SHP77 (cell line): ENCODE measurements at regions not wholly inside any gene's neighbourhood (a gene's known extent, or its start where the extent isn't known, plus 50 kb on each side); places are given as distances from the start of the nearest gene placed in this dataset.
"Not testable (repeated sequence)": the region's sequence is repeated elsewhere in the genome, so short reads cannot be mapped to it uniquely, and the experiment has no call there.

ENCODE experiments used
- DNase-seq, 2 experiments: peaks; one replicate each; lab custom pipeline; 2025; lab: John Stamatoyannopoulos, UW

- DNase-seq, result no peak
These were observed 339.1 kb downstream of the PTPRC start for GRCh38 chr1:198977909-198978308.

- no peak for DNase-seq
These were observed 339.7 kb downstream of the PTPRC start for GRCh38 chr1:198978523-198978922.

DNA sequence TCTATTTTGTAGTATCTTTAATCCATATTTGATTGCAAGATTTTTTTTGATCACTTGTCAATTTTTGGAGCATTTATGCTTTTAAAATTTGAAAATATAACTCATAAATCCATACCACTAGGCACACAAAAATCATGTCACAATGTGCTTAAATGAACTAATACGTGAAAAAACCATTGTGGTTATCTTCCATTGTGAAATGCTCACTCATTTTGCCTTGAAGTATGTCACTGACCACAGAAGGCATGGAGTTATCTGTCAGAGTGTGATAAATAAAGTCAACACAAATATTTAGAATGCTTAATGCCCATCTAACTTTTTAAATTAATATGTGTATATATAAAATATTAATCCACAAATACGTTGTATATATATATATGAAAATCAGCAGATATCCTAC, 347.2 kb downstream of the PTPRC start:
- no peak for DNase-seq

GRCh38 chr1:198986442-198986841, 347.6 kb downstream of the PTPRC start:
- DNase-seq, result no peak

- DNase-seq, result no peak
These were observed 363.8 kb downstream of the PTPRC start for GRCh38 chr1:199002661-199003060.

DNA sequence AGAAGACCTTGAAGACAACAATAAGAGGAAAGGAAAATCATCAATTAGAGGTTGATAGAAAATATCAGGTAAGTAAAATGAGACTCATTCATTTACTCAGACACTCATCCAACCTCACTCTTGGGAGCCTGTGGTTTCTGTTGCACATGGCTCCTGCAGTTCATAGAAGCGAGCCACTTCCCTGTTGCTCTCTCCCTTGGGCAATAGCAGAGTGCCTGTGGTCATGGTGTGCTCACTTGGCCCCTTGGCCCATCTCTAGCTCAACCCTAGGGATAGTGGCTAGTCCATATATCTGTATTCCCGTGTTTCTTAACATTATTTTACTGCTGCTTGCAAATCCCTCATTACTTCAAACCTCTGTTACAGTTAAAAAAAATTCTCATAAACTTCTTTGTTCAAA, 368.6 kb downstream of the PTPRC start:
- DNase-seq, result no peak

GRCh38 chr1:199009447-199009846, 370.6 kb downstream of the PTPRC start:
- DNase-seq, result no peak

GRCh38 chr1:199010492-199010891, 371.7 kb downstream of the PTPRC start:
- DNase-seq, result no peak

DNA sequence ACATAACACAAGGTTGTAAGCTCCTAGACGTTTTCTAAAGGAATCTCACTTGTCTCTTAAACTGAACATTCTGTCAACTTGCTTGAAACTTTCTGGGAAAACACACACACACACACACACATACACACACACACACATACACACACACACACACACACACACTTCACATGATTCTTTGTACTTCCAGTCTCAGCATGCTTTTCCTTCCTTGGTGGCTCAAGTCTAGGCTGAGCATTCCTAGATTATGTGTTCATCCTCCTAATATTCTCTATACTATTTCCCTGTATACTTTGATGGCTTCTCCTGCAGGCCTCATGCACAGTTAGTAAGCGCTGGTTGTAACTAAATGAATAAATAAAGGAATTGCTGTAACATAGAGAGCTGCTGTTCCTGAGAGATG, 372.1 kb downstream of the PTPRC start:
- DNase-seq, result no peak

DNA sequence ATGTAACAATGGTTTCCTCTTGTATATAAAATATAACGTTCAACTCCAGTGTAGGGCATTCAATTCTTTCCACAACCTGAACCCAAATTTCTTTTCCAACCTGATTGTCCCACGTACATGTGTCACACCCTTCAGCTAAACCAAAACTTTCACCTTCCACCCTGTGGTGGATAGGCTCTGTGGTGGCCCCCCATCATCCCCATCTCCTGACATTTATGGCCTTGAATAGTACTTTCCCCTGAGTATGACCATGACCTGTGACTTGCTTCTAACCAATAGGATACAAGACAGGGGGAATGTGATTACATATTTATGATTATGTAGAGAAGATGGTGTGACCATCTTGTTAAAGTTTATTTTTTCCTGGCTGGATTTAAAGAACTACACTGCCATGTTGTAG, 377.0 kb downstream of the PTPRC start:
- DNase-seq, result no peak

DNA sequence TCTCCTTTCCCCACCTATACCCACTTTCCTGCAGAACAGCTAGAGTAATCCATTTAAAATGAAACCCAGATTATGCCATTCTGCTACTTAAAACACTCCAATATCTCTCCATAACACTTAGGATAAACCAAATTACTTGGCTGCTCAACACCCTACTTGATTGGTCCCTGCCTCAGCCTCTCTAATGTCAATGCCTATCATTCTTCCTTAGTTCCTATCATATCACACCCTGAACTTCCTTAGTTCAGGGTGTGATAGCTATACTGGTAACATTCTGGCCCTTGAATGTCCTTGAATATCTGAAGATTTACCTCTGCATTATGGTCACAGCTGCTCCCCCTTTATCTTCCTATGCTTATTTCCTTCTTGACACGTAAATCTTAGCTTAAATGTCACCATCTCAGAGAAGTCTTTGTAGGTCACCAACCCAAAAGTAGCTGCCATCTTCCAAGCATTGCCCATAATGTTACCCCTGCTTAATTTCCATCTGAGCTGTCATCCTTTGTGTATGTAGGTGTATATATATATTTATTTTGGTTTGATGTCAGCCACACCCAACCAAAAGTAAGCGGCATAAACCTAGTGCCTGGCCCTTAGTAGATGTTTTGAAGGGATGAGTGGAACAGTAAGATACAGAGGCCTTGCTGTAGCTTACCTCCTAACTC, 379.8 kb downstream of the PTPRC start:
- no peak for DNase-seq

DNA sequence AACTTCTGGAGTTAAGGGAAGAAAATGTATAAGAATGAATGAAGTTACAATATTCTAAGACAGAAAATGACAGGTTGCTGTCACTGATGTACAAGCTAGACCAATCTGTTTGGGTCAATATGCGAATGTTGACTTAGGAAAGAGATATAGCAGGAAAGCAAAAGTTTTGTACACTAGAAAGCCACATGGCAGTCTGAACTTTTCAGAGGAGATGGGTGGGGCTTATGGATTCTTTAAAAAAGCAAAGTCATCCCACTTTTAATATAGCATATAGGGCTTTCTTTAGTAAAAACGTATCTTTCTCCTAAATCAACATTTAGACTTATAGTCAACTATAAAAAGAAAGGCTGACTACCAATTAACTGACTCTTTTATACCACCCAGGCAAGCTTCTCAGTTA, 381.2 kb downstream of the PTPRC start:
- DNase-seq, result no peak

DNA sequence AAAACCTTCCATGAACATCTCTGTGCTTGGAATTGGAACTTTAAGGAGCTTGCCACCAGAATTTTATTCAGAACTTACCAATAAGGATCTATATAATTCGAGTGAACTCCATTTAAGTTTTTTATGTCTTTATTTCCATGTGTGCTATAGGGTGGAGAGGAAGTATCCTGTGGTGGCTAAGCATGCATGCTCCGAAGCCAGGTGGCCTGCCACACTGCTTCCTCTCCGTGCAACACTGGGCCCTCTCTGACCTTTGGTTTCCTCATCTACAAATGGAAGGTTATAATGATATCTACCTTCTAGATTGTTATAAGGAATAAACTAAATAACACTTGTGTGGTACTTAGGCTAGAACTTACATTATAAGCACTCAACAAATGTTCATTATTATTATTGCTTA, 382.1 kb downstream of the PTPRC start:
- no peak for DNase-seq

DNA sequence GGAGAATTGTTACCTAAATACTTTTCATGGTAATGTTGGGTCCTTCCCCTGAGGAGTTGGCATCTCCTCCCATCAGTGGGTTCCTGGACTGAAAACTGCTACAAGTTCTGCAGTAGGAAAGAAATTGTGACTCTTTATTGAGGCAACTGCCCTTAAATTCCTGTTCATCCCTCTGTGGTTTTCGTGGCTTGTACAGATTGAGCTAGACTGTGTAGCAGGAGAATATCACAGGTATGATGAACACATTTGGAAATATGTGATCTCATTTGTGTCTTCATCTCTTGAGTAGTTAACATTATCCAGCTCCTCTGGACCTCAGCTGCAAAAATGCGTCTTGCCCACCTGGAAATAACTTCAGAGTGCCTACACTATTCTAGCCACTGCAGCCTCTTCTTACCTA, 390.6 kb downstream of the PTPRC start:
- no peak for DNase-seq

GRCh38 chr1:199029855-199030254, 391.0 kb downstream of the PTPRC start:
- DNase-seq, result no peak

DNA sequence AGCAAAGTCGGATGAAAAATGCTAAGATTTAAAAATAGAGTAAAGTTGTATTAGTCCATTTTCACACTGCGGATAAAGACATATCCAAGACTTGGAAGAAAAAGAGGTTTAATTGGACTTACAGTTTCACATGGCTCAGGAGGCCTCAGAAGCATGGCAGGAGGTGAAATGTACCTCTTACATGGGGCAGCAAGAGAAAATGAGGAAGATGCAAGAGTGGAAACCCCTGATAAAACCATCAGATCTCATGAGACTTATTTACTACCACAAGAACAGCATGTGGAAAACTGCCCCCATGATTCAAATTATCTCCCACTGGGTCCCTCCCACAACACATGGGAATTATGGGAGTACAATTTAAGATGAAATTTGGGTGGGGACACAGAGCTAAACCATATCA, 391.7 kb downstream of the PTPRC start:
- not testable (repeated sequence) for DNase-seq

GRCh38 chr1:199031170-199031569, 392.3 kb downstream of the PTPRC start:
- DNase-seq, result not testable (repeated sequence)

GRCh38 chr1:199032479-199032878, 393.6 kb downstream of the PTPRC start:
- not testable (repeated sequence) for DNase-seq

DNA sequence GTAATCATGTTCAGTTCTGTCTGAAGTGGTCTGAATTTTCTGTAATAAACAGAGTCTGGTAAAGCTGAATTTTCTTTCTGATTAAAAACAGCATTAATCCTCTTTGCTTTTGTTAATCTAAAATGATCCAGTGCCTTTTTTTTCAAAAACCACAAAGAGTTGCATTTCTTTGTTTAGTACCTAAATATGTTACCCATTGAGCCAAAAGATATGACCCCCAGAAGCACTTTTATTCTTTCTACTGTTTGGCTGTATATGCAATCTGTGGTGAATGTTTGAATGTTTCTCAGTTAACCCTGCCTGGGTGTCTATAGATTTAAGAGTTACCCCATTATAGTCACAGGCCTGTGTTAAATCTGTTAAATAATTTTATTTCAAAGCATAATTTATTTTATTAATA, 394.8 kb downstream of the PTPRC start:
- DNase-seq, result no peak

- no peak for DNase-seq
These were observed 399.3 kb downstream of the PTPRC start for GRCh38 chr1:199038156-199038555.

- DNase-seq, result no peak
These were observed 401.5 kb downstream of the PTPRC start for GRCh38 chr1:199040076-199040905.

DNA sequence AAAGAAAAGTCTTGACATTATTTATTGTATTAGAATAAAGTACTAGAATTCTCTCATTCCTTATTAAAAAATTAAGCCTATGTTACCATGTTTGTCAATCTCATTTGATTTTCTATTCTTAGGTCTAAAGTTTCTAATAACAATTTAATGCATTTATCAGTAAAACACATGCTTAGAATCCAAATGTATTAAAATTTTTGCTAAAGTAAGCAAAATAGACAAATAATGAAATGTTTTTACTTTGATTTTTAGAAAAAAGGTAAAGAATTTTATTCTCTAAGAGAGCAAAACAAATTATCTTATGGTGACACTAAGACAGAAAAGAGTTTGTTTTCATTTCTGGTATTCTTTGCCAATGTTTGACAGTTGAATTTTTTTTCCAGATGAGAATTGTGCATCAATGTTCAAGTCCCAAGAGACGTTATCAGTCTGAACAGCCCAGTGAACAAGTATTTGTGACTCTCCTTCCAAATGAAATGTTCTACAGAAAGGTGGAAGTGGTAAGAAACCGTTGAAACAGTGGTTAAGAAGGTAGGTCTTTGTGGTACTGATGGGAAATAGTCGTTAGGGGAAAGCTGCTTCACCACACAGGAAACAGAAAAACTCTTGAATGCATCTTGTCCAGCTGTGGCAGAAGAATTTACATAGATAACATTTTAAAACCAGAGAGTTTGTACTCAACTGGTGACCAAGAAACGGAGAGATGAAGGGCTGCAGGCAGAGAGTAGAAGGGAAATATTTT, 402.5 kb downstream of the PTPRC start:
- no peak for DNase-seq

- DNase-seq, result no peak
These were observed 403.4 kb downstream of the PTPRC start for GRCh38 chr1:199042193-199042592.
